ENCODE measurements at regions not wholly inside any gene's neighbourhood (a gene's known extent, or its start where the extent isn't known, plus 50 kb on each side); places are given as distances from the start of the nearest gene placed in this dataset.

DNA sequence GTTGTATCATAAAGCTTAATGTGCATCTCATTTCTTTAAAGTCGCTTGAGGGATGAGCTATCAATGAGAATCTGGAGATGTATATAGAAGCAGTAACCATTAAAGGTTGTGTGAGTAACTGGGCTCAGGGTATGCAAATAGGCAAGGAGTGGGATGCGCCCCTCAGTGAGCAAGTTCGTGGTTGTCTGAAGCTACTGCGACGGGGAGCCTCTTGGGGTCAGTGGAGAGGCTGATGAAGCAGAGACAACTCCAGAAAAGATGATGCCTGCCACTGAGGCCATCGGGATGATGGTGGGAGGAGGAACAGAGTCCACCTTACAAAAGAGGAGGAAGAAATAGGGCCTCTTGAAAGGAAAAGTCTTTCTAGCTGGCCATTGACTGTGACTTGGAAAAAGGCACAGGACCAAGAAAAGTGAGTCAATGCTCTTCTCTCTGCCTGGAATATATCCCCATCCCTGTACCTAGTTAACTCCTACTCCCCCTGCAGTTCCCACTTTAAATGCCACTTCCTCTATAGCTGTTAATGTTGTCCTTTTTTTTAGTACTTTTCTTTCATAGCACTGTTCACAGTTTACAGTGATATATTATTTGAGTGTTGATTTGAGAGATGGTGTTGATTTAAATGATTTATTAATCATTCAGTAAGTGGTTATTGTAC is 51.4 kb upstream of the LSM6 start:
- H3K27me3 ChIP-seq (ENCODE audit: low read length) = no peaks in the 10 kb centered on the region
- no peaks in the 10 kb centered on the region for H3K9me3 ChIP-seq (ENCODE audit: insufficient read depth, low read length)
- no peaks in the 10 kb centered on the region for H4K20me1 ChIP-seq (ENCODE audit: low read depth, low read length)
- no peak overlapping the region for H3K4me3 ChIP-seq (ENCODE audit: insufficient read depth, low read length, poor library complexity, severe bottlenecking)
- no peaks in the 10 kb centered on the region; the same call in 1 of the 2 replicates for H3K36me3 ChIP-seq (ENCODE audit: low read length)
- TF ChIP-seq EZH2phosphoT487 (conservative IDR thresholded peaks at IDR 0.05; ENCODE audit: low read length) = no peak
- TF ChIP-seq CTCF (IDR thresholded peaks at IDR 0.05; ENCODE audit: insufficient read depth, low read length, poor library complexity, severe bottlenecking) = no peak
- no peak overlapping the region for H3K27ac ChIP-seq (ENCODE audit: low read depth, low read length)
- no peaks in the 10 kb centered on the region for H3F3A ChIP-seq (ENCODE audit: insufficient read depth)
- no peak overlapping the region for H2AFZ ChIP-seq (ENCODE audit: low read depth, low read length, severe bottlenecking)
- H3K9ac ChIP-seq (ENCODE audit: low read length) = no peak overlapping the region
- H3K79me2 ChIP-seq (ENCODE audit: insufficient read depth, low read length) = no peaks in the 10 kb centered on the region
- H3K9me2 ChIP-seq (replicated peaks; ENCODE audit: insufficient read depth, low read length) = no peaks in the 10 kb centered on the region
- H3K4me2 ChIP-seq (ENCODE audit: low read depth, low read length, poor library complexity, severe bottlenecking) = no peak overlapping the region

DNA sequence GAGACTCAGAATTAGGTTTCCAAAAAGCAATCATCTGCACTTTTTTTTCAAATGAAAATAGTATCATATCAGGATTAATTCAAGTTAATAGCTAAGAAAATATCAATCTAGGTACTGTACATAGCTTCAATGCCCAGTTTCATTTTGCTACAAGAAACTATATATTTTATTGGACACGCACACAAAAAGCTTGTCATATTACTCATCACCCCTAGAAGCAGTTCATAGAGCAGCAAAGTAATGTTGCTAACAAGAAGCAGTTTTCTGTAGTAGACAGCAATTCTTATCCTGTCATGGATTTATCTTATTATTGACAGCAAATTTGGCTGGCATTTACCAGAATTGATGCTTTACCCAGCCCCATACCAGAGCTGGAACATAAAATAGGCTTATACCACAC is 52.3 kb upstream of the LSM6 start:
- no peak overlapping the region for H3K4me2 ChIP-seq (ENCODE audit: low read depth, low read length, poor library complexity, severe bottlenecking)
- no peaks in the 10 kb centered on the region for H3K9me2 ChIP-seq (replicated peaks; ENCODE audit: insufficient read depth, low read length)
- no peaks in the 10 kb centered on the region for H3K27me3 ChIP-seq (ENCODE audit: low read length)
- TF ChIP-seq EZH2phosphoT487 (conservative IDR thresholded peaks at IDR 0.05; ENCODE audit: low read length) (no peak), CTCF (IDR thresholded peaks at IDR 0.05; ENCODE audit: insufficient read depth, low read length, poor library complexity, severe bottlenecking) (no peak)
- H3K9ac ChIP-seq (ENCODE audit: low read length) = no peak overlapping the region
- H3K4me3 ChIP-seq (ENCODE audit: insufficient read depth, low read length, poor library complexity, severe bottlenecking) = no peak overlapping the region
- H2AFZ ChIP-seq (ENCODE audit: low read depth, low read length, severe bottlenecking) = no peak overlapping the region
- no peak overlapping the region for H3K27ac ChIP-seq (ENCODE audit: low read depth, low read length)
- H3K36me3 ChIP-seq (ENCODE audit: low read length) = no peaks in the 10 kb centered on the region; the same call in 1 of the 2 replicates
- no peaks in the 10 kb centered on the region for H3F3A ChIP-seq (ENCODE audit: insufficient read depth)
- no peaks in the 10 kb centered on the region for H3K9me3 ChIP-seq (ENCODE audit: insufficient read depth, low read length)
- no peaks in the 10 kb centered on the region for H3K79me2 ChIP-seq (ENCODE audit: insufficient read depth, low read length)
- no peaks in the 10 kb centered on the region for H4K20me1 ChIP-seq (ENCODE audit: low read depth, low read length)

GRCh38 chr4:146122398-146122797 is 53.1 kb upstream of the LSM6 start:
- Histone ChIP-seq H3K4me2 (ENCODE audit: low read depth, low read length, poor library complexity, severe bottlenecking) (no peak overlapping the region), H3K4me3 (ENCODE audit: insufficient read depth, low read length, poor library complexity, severe bottlenecking) (no peak overlapping the region), H3K9ac (ENCODE audit: low read length) (no peak overlapping the region), H3K9me3 (ENCODE audit: insufficient read depth, low read length) (no peaks in the 10 kb centered on the region), H3K79me2 (ENCODE audit: insufficient read depth, low read length) (no peaks in the 10 kb centered on the region), H3K36me3 (ENCODE audit: low read length) (no peaks in the 10 kb centered on the region; the same call in 1 of the 2 replicates), H3F3A (ENCODE audit: insufficient read depth) (no peaks in the 10 kb centered on the region), H4K20me1 (ENCODE audit: low read depth, low read length) (no peaks in the 10 kb centered on the region), H3K9me2 (replicated peaks; ENCODE audit: insufficient read depth, low read length) (no peaks in the 10 kb centered on the region), H2AFZ (ENCODE audit: low read depth, low read length, severe bottlenecking) (no peak overlapping the region), H3K27me3 (ENCODE audit: low read length) (no peaks in the 10 kb centered on the region), H3K27ac (ENCODE audit: low read depth, low read length) (no peak overlapping the region)
- TF ChIP-seq CTCF (IDR thresholded peaks at IDR 0.05; ENCODE audit: insufficient read depth, low read length, poor library complexity, severe bottlenecking) (no peak), EZH2phosphoT487 (conservative IDR thresholded peaks at IDR 0.05; ENCODE audit: low read length) (no peak)

Data from SU-DHL-6 (cell line).